HG03097 (cell line): ENCODE measurements at regions not wholly inside any gene's neighbourhood (a gene's known extent, or its start where the extent isn't known, plus 50 kb on each side); places are given as distances from the start of the nearest gene placed in this dataset.

Experiments used
- ATAC-seq: cut with Tn5 transposase; IDR thresholded peaks from one replicate; pipeline ENCODE4 v1.9.1; 2021; ENCODE audit not compliant: unreplicated experiment, low FRiP score

- no peak for ATAC-seq
These were observed 142.8 kb upstream of the FOXF1 start for GRCh38 chr16:86367291-86368072.

GRCh38 chr16:86368261-86368660 is 142.1 kb upstream of the FOXF1 start:
- no peak for ATAC-seq

- no peak for ATAC-seq
These were observed 140.3 kb upstream of the FOXF1 start for GRCh38 chr16:86370062-86370461.

GRCh38 chr16:86371083-86371803 is 139.1 kb upstream of the FOXF1 start:
- ATAC-seq = no peak

GRCh38 chr16:86372193-86372592 is 138.1 kb upstream of the FOXF1 start:
- no peak for ATAC-seq

- ATAC-seq = no peak
These were observed 136.9 kb upstream of the FOXF1 start for GRCh38 chr16:86373276-86373901.

- ATAC-seq = no peak
These were observed 135.7 kb upstream of the FOXF1 start for GRCh38 chr16:86374603-86375130.

- no peak for ATAC-seq
These were observed 135.0 kb upstream of the FOXF1 start for GRCh38 chr16:86375364-86375763.

- ATAC-seq = no peak
These were observed 134.5 kb upstream of the FOXF1 start for GRCh38 chr16:86375851-86376250.

GRCh38 chr16:86376837-86377236 is 133.5 kb upstream of the FOXF1 start:
- ATAC-seq = no peak

- no peak for ATAC-seq
These were observed 132.9 kb upstream of the FOXF1 start for GRCh38 chr16:86377251-86378022.

GRCh38 chr16:86378128-86378527 is 132.2 kb upstream of the FOXF1 start:
- ATAC-seq = no peak

- ATAC-seq = no peak
These were observed 131.4 kb upstream of the FOXF1 start for GRCh38 chr16:86378831-86379504.

GRCh38 chr16:86379505-86379846 is 130.9 kb upstream of the FOXF1 start:
- ATAC-seq = no peak

- no peak for ATAC-seq
These were observed 130.3 kb upstream of the FOXF1 start for GRCh38 chr16:86380030-86380429.

- no peak for ATAC-seq
These were observed 128.8 kb upstream of the FOXF1 start for GRCh38 chr16:86381491-86381890.

GRCh38 chr16:86382067-86382773 is 128.1 kb upstream of the FOXF1 start:
- ATAC-seq = no peak

GRCh38 chr16:86382774-86383407 is 127.4 kb upstream of the FOXF1 start:
- no peak for ATAC-seq
